Peyer's patch (tissue), 4 donors: ENCODE measurements at regions not wholly inside any gene's neighbourhood (a gene's known extent, or its start where the extent isn't known, plus 50 kb on each side); places are given as distances from the start of the nearest gene placed in this dataset.

Experiments used
- DNase-seq, 3 donors: peaks; one replicate each; pipeline ENCODE4 v3.0.0-alpha.2; 2017 to 2019
- H3K27ac ChIP-seq, 4 donors: fragments of 200-600 bp; sonication (generic); one replicate each; pipeline ENCODE4 v1.5.1; 2016 to 2019
- H3K27me3 ChIP-seq, 2 donors: fragments of 200-600 bp; sonication (generic); one replicate each; pipeline ENCODE4 v1.5.1; 2019
- H3K36me3 ChIP-seq, 3 donors: fragments of 200-600 bp; sonication (generic); one replicate each; pipeline ENCODE4 v1.5.1; 2016 to 2019
- H3K4me1 ChIP-seq, 4 donors: fragments of 200-600 bp; sonication (generic); one replicate each; pipeline ENCODE4 v1.5.1; 2016 to 2019
- H3K4me3 ChIP-seq, 4 donors: fragments of 200-600 bp; sonication (generic); 1 replicate in 3 of 4; 2 replicates in 1 of 4; pipeline ENCODE4 v1.5.1; 2016 to 2019; ENCODE audit warnings: mild to moderate bottlenecking in 1 of 4
- H3K9me3 ChIP-seq, 4 donors: fragments of 200-600 bp; sonication (generic); one replicate each; pipeline ENCODE4 v1.5.1; 2016 to 2019; ENCODE audit warnings: mild to moderate bottlenecking in 1 of 4
- CTCF ChIP-seq, 6 experiments: fragments of 450-650 bp in 4 of 6; fragments of 200-600 bp in 2 of 6; sonication (generic) in 1 of 6; IDR thresholded peaks; one replicate each; pipeline ENCODE4 v1.5.1; 2017 to 2019; ENCODE audit warnings: antibody characterized with exemption in 6 of 6, mild to moderate bottlenecking in 3 of 6, moderate library complexity in 1 of 6
- POLR2A ChIP-seq, 2 donors: fragments of 450-650 bp; IDR thresholded peaks; one replicate each; pipeline ENCODE4 v1.5.1; 2017; ENCODE audit warnings: antibody characterized with exemption in 2 of 2, mild to moderate bottlenecking in 2 of 2, moderate library complexity in 2 of 2

DNA sequence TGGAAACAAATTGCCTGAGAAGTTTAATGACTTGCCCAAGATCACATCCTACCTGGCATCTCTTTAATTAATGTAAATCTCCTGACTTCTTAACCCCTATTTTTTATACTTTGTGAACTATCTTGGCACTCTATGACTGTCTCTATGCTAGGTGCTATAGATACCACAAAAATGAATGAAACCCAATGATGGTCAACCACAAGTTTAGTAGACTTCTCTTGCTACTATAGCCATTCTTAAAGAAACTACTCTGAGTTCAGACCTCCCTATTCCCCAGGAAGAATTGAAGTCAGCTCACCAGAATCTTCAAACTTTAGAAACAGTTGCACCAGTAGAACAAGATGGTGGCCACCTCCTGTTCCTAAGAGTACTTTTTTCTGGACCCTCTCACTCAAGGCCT is 191.1 kb downstream of the RSL24D1 start:
- Histone ChIP-seq H3K9me3 (no peaks in the 10 kb centered on the region), H3K27me3 (no peaks in the 10 kb centered on the region), H3K4me1 (no peaks in the 10 kb centered on the region), H3K36me3 (no peaks in the 10 kb centered on the region), H3K27ac (no peak overlapping the region), H3K4me3 (no peak overlapping the region)
- DNase-seq = no peak
- no peak for TF ChIP-seq CTCF (IDR thresholded peaks at IDR 0.05)

DNA sequence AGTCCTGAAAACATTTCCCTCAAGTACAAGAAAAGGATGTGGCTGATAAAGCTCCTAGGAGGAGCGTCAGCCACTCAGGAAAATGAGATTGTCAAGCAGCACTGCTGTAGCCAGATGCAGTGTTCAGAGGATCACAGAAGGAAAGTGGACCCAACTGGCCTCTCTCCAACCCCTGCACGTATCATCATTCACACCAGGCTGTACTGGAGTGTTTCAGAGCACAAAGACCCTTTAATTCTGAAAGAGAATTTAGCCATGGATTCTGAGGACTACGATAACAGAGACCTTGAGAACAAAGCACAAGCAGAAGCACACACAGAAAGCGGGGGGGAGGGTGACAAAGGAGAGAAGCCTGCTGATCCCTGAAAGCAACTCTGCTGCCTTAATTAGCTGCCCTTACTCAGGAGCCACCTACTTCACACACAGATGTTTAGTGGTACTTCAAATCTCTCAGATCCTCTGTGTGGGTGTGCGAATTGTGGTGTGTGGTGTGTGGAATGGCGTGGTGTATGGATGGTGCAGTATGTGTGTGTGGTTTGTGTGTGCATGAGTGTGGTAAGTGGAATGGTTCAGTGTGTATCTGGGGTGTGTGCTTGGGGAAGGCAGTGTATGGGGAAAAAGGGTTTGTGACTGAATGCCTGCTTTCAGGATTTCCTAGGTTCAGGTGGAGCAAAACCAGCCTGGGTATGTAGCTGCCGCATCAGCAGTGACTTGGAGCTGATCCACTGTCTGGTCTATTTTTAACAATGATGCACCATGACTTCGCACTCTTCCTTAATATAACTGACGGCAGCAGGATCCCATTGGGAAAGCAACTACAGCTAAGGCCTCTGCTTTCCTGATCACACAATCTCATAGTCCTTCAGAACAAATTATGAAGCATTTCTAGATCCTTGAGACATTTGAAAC is 192.5 kb downstream of the RSL24D1 start:
- Histone ChIP-seq H3K9me3 (no peaks in the 10 kb centered on the region), H3K4me1 (no peaks in the 10 kb centered on the region), H3K4me3 (no peak overlapping the region), H3K27me3 (no peaks in the 10 kb centered on the region), H3K36me3 (no peaks in the 10 kb centered on the region), H3K27ac (no peak overlapping the region)
- no peak for DNase-seq
- TF ChIP-seq POLR2A (IDR thresholded peaks at IDR 0.05) (no peak), CTCF (IDR thresholded peaks at IDR 0.05) (no peak)

GRCh38 chr15:54998661-54999060 is 198.1 kb downstream of the RSL24D1 start:
- Histone ChIP-seq H3K4me3 (no peak overlapping the region), H3K27ac (no peak overlapping the region), H3K9me3 (no peaks in the 10 kb centered on the region), H3K27me3 (no peaks in the 10 kb centered on the region), H3K4me1 (no peaks in the 10 kb centered on the region), H3K36me3 (no peaks in the 10 kb centered on the region)
- TF ChIP-seq POLR2A (IDR thresholded peaks at IDR 0.05) = no peak
- TF ChIP-seq CTCF (IDR thresholded peaks at IDR 0.05) = no peak
- no peak for DNase-seq

GRCh38 chr15:54990793-54991192 is 205.9 kb downstream of the RSL24D1 start:
- Histone ChIP-seq H3K4me1 (no peaks in the 10 kb centered on the region), H3K27ac (no peak overlapping the region), H3K9me3 (no peaks in the 10 kb centered on the region), H3K4me3 (no peak overlapping the region), H3K27me3 (no peaks in the 10 kb centered on the region), H3K36me3 (no peaks in the 10 kb centered on the region)
- DNase-seq = no peak
- TF ChIP-seq CTCF (IDR thresholded peaks at IDR 0.05) (no peak), POLR2A (IDR thresholded peaks at IDR 0.05) (no peak)

GRCh38 chr15:54987881-54988280 is 208.9 kb downstream of the RSL24D1 start:
- no peak overlapping the region for H3K27ac ChIP-seq
- no peaks in the 10 kb centered on the region for H3K4me1 ChIP-seq
- no peak for TF ChIP-seq POLR2A (IDR thresholded peaks at IDR 0.05)
- TF ChIP-seq CTCF (IDR thresholded peaks at IDR 0.05) = no peak
- no peaks in the 10 kb centered on the region for H3K27me3 ChIP-seq
- no peaks in the 10 kb centered on the region for H3K9me3 ChIP-seq
- no peak for DNase-seq
- H3K4me3 ChIP-seq = no peak overlapping the region
- no peaks in the 10 kb centered on the region for H3K36me3 ChIP-seq
